WTC11 (cell line): ENCODE measurements at regions not wholly inside any gene's neighbourhood (a gene's known extent, or its start where the extent isn't known, plus 50 kb on each side); places are given as distances from the start of the nearest gene placed in this dataset.

ENCODE experiments used
- ATAC-seq: fragments of 200-7000 bp; cut with Tn5 transposase; 2 replicates; pipeline ENCODE4 v1.10.0; 2021; ENCODE audit warnings: mild to moderate bottlenecking, moderate library complexity
- CTCF ChIA-PET: fragments of 300-600 bp; sonication (Branson Sonifier 250); formaldehyde crosslinking; loops from one replicate; lab custom pipeline; 2021; ENCODE audit warnings: antibody characterized with exemption; lab: Charles Lee
- POLR2A ChIA-PET: fragments of 350-600 bp; sonication (Branson Sonifier 250); formaldehyde crosslinking; loops from one replicate; lab custom pipeline; 2021; ENCODE audit warnings: antibody characterized with exemption; lab: Charles Lee
- DNase-seq: peaks from one replicate; pipeline ENCODE4 v3.0.0; 2021; ENCODE audit warnings: low spot score
- H3K27ac Mint-ChIP-seq: 2 replicates; pipeline ENCODE4 v1.8.0; 2021; ENCODE audit warnings: mixed read lengths
- H3K27me3 Mint-ChIP-seq: 2 replicates; pipeline ENCODE4 v1.8.0; 2021; ENCODE audit warnings: low read depth, mild to moderate bottlenecking, moderate library complexity, mixed read lengths
- H3K36me3 Mint-ChIP-seq: 2 replicates; pipeline ENCODE4 v1.8.0; 2021; ENCODE audit warnings: mixed read lengths
- H3K4me1 Mint-ChIP-seq: 2 replicates; pipeline ENCODE4 v1.8.0; 2022; ENCODE audit warnings: mixed read lengths
- H3K4me3 Mint-ChIP-seq: 2 replicates; pipeline ENCODE4 v1.8.0; 2021; ENCODE audit warnings: mild to moderate bottlenecking, moderate library complexity, mixed read lengths
- H3K9me3 Mint-ChIP-seq: 2 replicates; pipeline ENCODE4 v1.8.0; 2021; ENCODE audit warnings: mixed read lengths
- AFF4 ChIP-seq: sonication (generic); formaldehyde crosslinking; IDR thresholded peaks from 2 replicates; pipeline ENCODE4 v1.8.1; 2023; ENCODE audit warnings: mild to moderate bottlenecking, missing genetic modification reagents, borderline replicate concordance
- CREB1 ChIP-seq: sonication (generic); formaldehyde crosslinking; IDR thresholded peaks from 2 replicates; pipeline ENCODE4 v1.8.0; 2023; ENCODE audit warnings: mild to moderate bottlenecking, missing genetic modification reagents
- E2F5 ChIP-seq: sonication (generic); formaldehyde crosslinking; IDR thresholded peaks from 2 replicates; pipeline ENCODE4 v1.8.1; 2022; ENCODE audit warnings: mild to moderate bottlenecking, moderate library complexity, missing genetic modification reagents
- ESRRA ChIP-seq: sonication (generic); formaldehyde crosslinking; IDR thresholded peaks from 2 replicates; pipeline ENCODE4 v1.8.1; 2022; ENCODE audit warnings: mild to moderate bottlenecking, missing genetic modification reagents, borderline replicate concordance
- FOXJ3 ChIP-seq: sonication (generic); formaldehyde crosslinking; IDR thresholded peaks from 2 replicates; pipeline ENCODE4 v1.9.0; 2021; ENCODE audit warnings: missing genetic modification reagents, mild to moderate bottlenecking, borderline replicate concordance
- HMGXB4 ChIP-seq: sonication (generic); formaldehyde crosslinking; IDR thresholded peaks from 2 replicates; pipeline ENCODE4 v1.8.1; 2023; ENCODE audit warnings: mild to moderate bottlenecking, moderate library complexity, missing genetic modification reagents
- MAX ChIP-seq: sonication (generic); formaldehyde crosslinking; IDR thresholded peaks from 2 replicates; pipeline ENCODE4 v1.8.0; 2022; ENCODE audit warnings: mild to moderate bottlenecking, missing genetic modification reagents
- NFATC4 ChIP-seq: fragments of 250-450 bp; sonication (Bioruptor Pico); IDR thresholded peaks from 2 replicates; pipeline ENCODE4 v1.9.0; 2021; ENCODE audit warnings: mild to moderate bottlenecking
- PRDM15 ChIP-seq: sonication (generic); formaldehyde crosslinking; IDR thresholded peaks from 2 replicates; pipeline ENCODE4 v1.8.0; 2022; ENCODE audit warnings: missing genetic modification reagents
- PRRX2 ChIP-seq: fragments of 250-450 bp; sonication (Bioruptor Pico); IDR thresholded peaks from 2 replicates; pipeline ENCODE4 v1.8.0; 2021; ENCODE audit warnings: mild to moderate bottlenecking
- ZBTB43 ChIP-seq: sonication (generic); formaldehyde crosslinking; IDR thresholded peaks from 2 replicates; pipeline ENCODE4 v1.8.1; 2023; ENCODE audit warnings: mild to moderate bottlenecking, missing genetic modification reagents
- ZNF121 ChIP-seq: sonication (generic); formaldehyde crosslinking; IDR thresholded peaks from 2 replicates; pipeline ENCODE4 v1.8.0; 2023; ENCODE audit warnings: missing genetic modification reagents
- ZNF138 ChIP-seq: sonication (generic); formaldehyde crosslinking; conservative IDR thresholded peaks from 2 replicates; pipeline ENCODE4 v1.8.1; 2022; ENCODE audit warnings: mild to moderate bottlenecking, moderate library complexity, missing genetic modification reagents
- ZNF263 ChIP-seq: sonication (generic); formaldehyde crosslinking; IDR thresholded peaks from 2 replicates; pipeline ENCODE4 v1.8.1; 2022; ENCODE audit warnings: low read depth, mild to moderate bottlenecking, moderate library complexity, missing genetic modification reagents
- ZNF396 ChIP-seq: fragments of 250-450 bp; sonication (Bioruptor Pico); IDR thresholded peaks from 2 replicates; pipeline ENCODE4 v1.8.0; 2021; ENCODE audit warnings: mild to moderate bottlenecking, moderate library complexity, borderline replicate concordance
- ZNF425 ChIP-seq: fragments of 250-450 bp; sonication (Bioruptor Pico); conservative IDR thresholded peaks from 2 replicates; pipeline ENCODE4 v1.9.0; 2021; ENCODE audit warnings: mild to moderate bottlenecking
- ZNF671 ChIP-seq: fragments of 250-450 bp; sonication (Bioruptor Pico); IDR thresholded peaks from 2 replicates; pipeline ENCODE4 v1.8.0; 2021; ENCODE audit warnings: mild to moderate bottlenecking

GRCh38 chr5:179455320-179455719, 95.0 kb upstream of the RUFY1 start:
- H3K27me3 Mint-ChIP-seq, result peaks cover 16% of the 10 kb centered on the region
- ATAC-seq, result no peak

More at GRCh38 chr5:179455320-179455719, 95.0 kb upstream of the RUFY1 start:
- Mint-ChIP-seq H3K27ac (no peak overlapping the region), H3K9me3 (peaks cover 51% of the 10 kb centered on the region), H3K36me3 (peaks cover 18% of the 10 kb centered on the region), H3K4me1 (no peaks in the 10 kb centered on the region), H3K4me3 (no peak overlapping the region)
- CTCF ChIA-PET, result no interaction called here
- POLR2A ChIA-PET, result no interaction called here
- no peak for TF ChIP-seq FOXJ3 (CRISPR knock-in tag)
- no peak for TF ChIP-seq PRDM15 (CRISPR knock-in tag)
- no peak for TF ChIP-seq ZNF138
- TF ChIP-seq HMGXB4 (CRISPR knock-in tag), result no peak
- no peak for TF ChIP-seq ZNF121 (CRISPR knock-in tag)
- no peak for TF ChIP-seq PRRX2
- no peak for TF ChIP-seq ZNF263 (CRISPR knock-in tag)
- no peak for TF ChIP-seq NFATC4 (CRISPR knock-in tag)
- no peak for TF ChIP-seq ZBTB43 (CRISPR knock-in tag)
- TF ChIP-seq ZNF671, result no peak
- TF ChIP-seq ZNF396 (CRISPR knock-in tag), result no peak
- no peak for TF ChIP-seq E2F5
- TF ChIP-seq CREB1 (CRISPR knock-in tag), result no peak
- TF ChIP-seq ZNF425 (CRISPR knock-in tag), result no peak
- TF ChIP-seq AFF4, result no peak
- no peak for TF ChIP-seq MAX (CRISPR knock-in tag)
- TF ChIP-seq ESRRA (CRISPR knock-in tag), result no peak
- no peak for DNase-seq
